Panc1 (cell line): ENCODE measurements at regions not wholly inside any gene's neighbourhood (a gene's known extent, or its start where the extent isn't known, plus 50 kb on each side); places are given as distances from the start of the nearest gene placed in this dataset.

Experiments
- ATAC-seq: fragments of 200-7000 bp; cut with Tn5 transposase; 2 replicates; pipeline ENCODE4 v1.9.1; 2020; ENCODE audit warnings: mild to moderate bottlenecking, moderate library complexity
- BruUV-seq: library from RNA; stranded (reverse); fragments of 400-500 nt; replicated peaks from 2 replicates; lab custom pipeline; 2021; lab: Mats Ljungman, UMichigan
- CTCF ChIA-PET: fragments of 300-600 bp; sonication (Branson Sonifier 250); formaldehyde crosslinking; loops from one replicate; lab custom pipeline; 2022; ENCODE audit warnings: antibody characterized with exemption; lab: Charles Lee
- POLR2A ChIA-PET: fragments of 300-600 bp; sonication (Branson Sonifier 250); formaldehyde crosslinking; loops from one replicate; lab custom pipeline; 2022; ENCODE audit warnings: antibody characterized with exemption; lab: Charles Lee
- DNase-seq: peaks from one replicate; pipeline ENCODE4 v3.0.0-alpha.2; 2010; ENCODE audit warnings: low read depth, low spot score
- H3K27ac ChIP-seq: 2 replicates; pipeline ENCODE4 v1.5.1; 2011; ENCODE audit warnings: mild to moderate bottlenecking, low read length, inconsistent platforms
- H3K27me3 ChIP-seq: fragments of 200-500 bp; sonication (Bioruptor generic); 2 replicates; pipeline ENCODE4 v1.6.0; 2014; ENCODE audit warnings: low read length, inconsistent platforms; ENCODE audit not compliant: control insufficient read depth, insufficient read depth
- H3K36me3 ChIP-seq: fragments of 200-500 bp; sonication (Bioruptor generic); 2 replicates; pipeline ENCODE4 v1.5.1; 2014; ENCODE audit warnings: inconsistent platforms, mild to moderate bottlenecking, low read length, moderate library complexity; ENCODE audit not compliant: control insufficient read depth, insufficient read depth
- H3K4me1 ChIP-seq: 2 replicates; pipeline ENCODE4 v1.5.1; 2011; ENCODE audit warnings: inconsistent platforms, mild to moderate bottlenecking, low read length, moderate library complexity; ENCODE audit not compliant: control insufficient read depth, insufficient read depth
- H3K4me3 ChIP-seq, 2 experiments: 2 replicates each; pipeline ENCODE4 v1.5.1; 2011 to 2012; ENCODE audit warnings: low read depth in 2 of 2, low read length in 2 of 2, mild to moderate bottlenecking in 2 of 2, inconsistent platforms in 1 of 2, moderate library complexity in 1 of 2
- H3K9me3 ChIP-seq: fragments of 200-500 bp; sonication (Bioruptor generic); 2 replicates; pipeline ENCODE4 v1.5.1; 2014; ENCODE audit warnings: low read depth, mild to moderate bottlenecking, inconsistent platforms, low read length, moderate library complexity; ENCODE audit not compliant: control insufficient read depth, insufficient read depth
- POLR2AphosphoS5 ChIP-seq: IDR thresholded peaks from 2 replicates; pipeline ENCODE4 v1.6.1; 2012; ENCODE audit warnings: mild to moderate bottlenecking, low read depth, low read length, moderate library complexity
- SIN3A ChIP-seq: IDR thresholded peaks from 2 replicates; pipeline ENCODE4 v1.6.1; 2012; ENCODE audit warnings: low read depth, mild to moderate bottlenecking, low read length, moderate library complexity, borderline replicate concordance; ENCODE audit not compliant: insufficient read depth
- TCF7L2 ChIP-seq: IDR thresholded peaks from 2 replicates; pipeline ENCODE4 v1.6.1; 2011; ENCODE audit warnings: mild to moderate bottlenecking, low read depth, low read length, inconsistent platforms
- in situ Hi-C: cut with HindIII; loops from 2 replicates; pipeline ENCODE4 v1.10.0; 2016; ENCODE audit warnings: low sequenced_read_pairs, low pct_unique_long_range_greater_than_20kb
- intact Hi-C: fragments of 100-400 bp; cut with micrococcal nuclease; formaldehyde crosslinking; loops from one replicate; pipeline ENCODE4 v1.10.0; 2022; ENCODE audit not compliant: unreplicated experiment
- TF ChIP-seq, protein P1 (sequence below), 2 experiments: IDR thresholded peaks; 2 replicates each; pipeline ENCODE4 v1.6.1; 2011 to 2012; ENCODE audit warnings: low read depth in 2 of 2, control low read depth in 1 of 2, low read length in 1 of 2, mild to moderate bottlenecking in 1 of 2, moderate library complexity in 1 of 2; ENCODE audit not compliant: insufficient read depth in 1 of 2
- TF ChIP-seq, protein P2 (sequence below): fragments of 450-650 bp; IDR thresholded peaks from 2 replicates; pipeline ENCODE4 v1.5.1; 2017; ENCODE audit warnings: mild to moderate bottlenecking

DNA sequence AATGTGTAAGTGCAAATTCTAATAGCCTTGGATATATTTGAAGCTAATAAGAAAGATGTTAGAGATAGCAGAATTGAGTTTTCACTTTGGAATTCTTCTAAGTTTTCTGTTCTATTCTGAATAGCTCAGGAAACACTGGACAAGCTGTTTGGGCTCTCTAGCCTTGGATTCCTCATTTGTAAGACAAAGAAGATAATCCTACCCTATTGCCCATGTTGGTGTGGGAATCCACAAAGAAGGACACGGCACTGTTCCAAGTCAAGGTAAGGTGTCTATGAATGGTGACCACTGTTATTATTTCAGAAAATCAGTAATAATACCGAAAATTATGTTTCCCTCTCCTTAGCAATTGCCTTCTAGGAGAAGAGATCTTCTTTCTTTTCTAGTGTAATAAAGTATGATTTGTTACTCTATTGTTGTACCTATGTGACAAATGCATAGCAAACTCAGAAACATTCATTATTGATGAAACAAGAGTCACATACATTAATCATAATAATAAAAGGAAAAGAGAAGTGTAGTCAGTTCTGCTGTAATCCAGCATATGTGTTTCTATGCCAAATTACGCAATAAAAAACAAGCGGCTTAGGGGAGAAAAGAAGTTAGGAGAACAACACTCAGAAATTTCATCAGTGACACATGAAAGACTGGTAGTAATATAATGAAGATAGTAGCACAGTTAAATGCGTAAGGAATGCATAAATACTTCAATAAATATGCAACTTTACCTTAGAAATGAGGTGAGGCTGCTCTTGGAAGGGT is 1012.3 kb upstream of the PHF14 start:
- Histone ChIP-seq H3K9me3 (no peaks in the 10 kb centered on the region), H3K27ac (no peak overlapping the region), H3K4me3 (no peak overlapping the region), H3K36me3 (no peaks in the 10 kb centered on the region), H3K4me1 (no peaks in the 10 kb centered on the region), H3K27me3 (no peaks in the 10 kb centered on the region)
- in situ Hi-C loops: no loop called here
- DNase-seq (no peak), ATAC-seq (no peak)
- ChIA-PET CTCF (no interaction called here), POLR2A (no interaction called here)
- intact Hi-C loops: no loop called here
- BruUV-seq: no TSS peak
- TF ChIP-seq TCF7L2: no peak

DNA sequence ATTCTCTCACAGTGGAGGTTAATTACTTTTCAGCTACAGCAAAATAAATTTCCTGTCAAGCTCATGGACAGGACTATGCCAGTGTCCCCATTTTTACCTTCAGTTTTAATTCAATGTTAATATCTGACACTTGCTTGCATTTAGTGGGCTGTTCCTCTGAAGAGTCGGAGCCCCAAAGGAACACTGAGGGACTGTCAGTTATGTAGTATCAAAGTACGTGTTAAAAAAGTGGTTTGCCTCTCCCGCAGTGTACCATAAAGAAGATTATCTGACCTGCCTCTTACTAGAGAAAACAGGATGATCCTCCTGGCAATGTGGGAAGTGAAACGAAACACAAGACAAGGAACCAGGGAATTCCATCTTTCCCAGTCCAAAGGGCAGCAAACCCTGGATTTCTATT is 1010.9 kb upstream of the PHF14 start:
- DNase-seq (no peak), ATAC-seq (no peak)
- CTCF ChIA-PET: no interaction called here
- BruUV-seq: no TSS peak
- no peak overlapping the region for H3K4me3 ChIP-seq
- H3K9me3 ChIP-seq: no peaks in the 10 kb centered on the region
- in situ Hi-C loops (no loop called here), intact Hi-C loops (no loop called here)
- POLR2A ChIA-PET: no interaction called here
- H3K4me1 ChIP-seq: no peaks in the 10 kb centered on the region
- TF ChIP-seq SIN3A (no peak), TCF7L2 (no peak)
- H3K36me3 ChIP-seq: no peaks in the 10 kb centered on the region
- H3K27me3 ChIP-seq: no peaks in the 10 kb centered on the region
- H3K27ac ChIP-seq: no peak overlapping the region

DNA sequence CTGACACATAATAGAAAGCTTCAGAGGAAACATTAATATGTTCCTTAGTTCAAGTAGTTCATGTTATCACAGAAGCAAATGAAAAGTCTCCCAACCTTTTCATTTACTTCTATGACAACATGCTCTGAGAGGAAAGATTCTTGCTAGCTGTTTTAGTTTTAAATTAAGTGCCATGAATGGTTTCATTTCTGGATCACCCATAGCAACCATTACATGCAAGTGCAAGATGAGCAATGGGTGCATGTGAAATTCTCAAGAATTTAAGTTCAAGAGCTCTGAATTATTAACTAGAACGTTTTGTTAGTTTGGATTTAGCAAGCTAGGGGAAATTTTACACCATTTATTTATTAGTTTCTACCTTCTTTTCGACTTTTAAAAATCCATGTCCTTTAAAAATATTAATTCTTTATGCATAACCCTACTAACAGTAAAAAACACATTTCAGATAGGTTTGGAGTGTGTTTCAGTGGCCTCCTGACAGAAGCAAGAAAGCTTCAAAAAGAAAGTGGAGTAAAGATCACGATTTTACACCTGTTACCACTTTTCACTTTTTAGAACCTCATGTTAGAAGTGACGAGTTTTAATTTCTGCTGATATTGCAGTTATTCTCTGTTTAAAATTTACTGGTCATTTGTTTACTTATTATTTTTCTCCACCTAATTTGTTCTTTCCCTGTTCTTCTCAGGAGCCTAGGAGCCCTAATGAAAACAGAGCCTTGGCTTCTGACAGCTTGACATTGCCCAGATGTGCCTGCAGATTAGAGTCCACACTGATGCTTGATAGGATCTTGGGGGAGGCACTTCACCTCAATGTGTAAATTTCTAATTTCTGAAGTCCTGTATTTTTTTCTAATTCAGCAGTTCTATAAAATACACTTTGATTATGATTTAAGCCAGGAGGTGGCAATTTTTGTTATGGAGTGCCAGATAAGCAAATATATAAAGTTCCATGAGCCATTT is 995.3 kb upstream of the PHF14 start:
- BruUV-seq: no TSS peak
- ChIA-PET POLR2A (no interaction called here), CTCF (no interaction called here)
- Histone ChIP-seq H3K4me3 (no peak overlapping the region), H3K9me3 (0 out of 2 replicates have a peak, but pooled peaks cover 4% of the 10 kb centered on the region), H3K4me1 (no peaks in the 10 kb centered on the region), H3K27me3 (no peaks in the 10 kb centered on the region), H3K27ac (no peak overlapping the region), H3K36me3 (no peaks in the 10 kb centered on the region)
- intact Hi-C loops (no loop called here), in situ Hi-C loops (no loop called here)
- TF ChIP-seq, protein P1, sequence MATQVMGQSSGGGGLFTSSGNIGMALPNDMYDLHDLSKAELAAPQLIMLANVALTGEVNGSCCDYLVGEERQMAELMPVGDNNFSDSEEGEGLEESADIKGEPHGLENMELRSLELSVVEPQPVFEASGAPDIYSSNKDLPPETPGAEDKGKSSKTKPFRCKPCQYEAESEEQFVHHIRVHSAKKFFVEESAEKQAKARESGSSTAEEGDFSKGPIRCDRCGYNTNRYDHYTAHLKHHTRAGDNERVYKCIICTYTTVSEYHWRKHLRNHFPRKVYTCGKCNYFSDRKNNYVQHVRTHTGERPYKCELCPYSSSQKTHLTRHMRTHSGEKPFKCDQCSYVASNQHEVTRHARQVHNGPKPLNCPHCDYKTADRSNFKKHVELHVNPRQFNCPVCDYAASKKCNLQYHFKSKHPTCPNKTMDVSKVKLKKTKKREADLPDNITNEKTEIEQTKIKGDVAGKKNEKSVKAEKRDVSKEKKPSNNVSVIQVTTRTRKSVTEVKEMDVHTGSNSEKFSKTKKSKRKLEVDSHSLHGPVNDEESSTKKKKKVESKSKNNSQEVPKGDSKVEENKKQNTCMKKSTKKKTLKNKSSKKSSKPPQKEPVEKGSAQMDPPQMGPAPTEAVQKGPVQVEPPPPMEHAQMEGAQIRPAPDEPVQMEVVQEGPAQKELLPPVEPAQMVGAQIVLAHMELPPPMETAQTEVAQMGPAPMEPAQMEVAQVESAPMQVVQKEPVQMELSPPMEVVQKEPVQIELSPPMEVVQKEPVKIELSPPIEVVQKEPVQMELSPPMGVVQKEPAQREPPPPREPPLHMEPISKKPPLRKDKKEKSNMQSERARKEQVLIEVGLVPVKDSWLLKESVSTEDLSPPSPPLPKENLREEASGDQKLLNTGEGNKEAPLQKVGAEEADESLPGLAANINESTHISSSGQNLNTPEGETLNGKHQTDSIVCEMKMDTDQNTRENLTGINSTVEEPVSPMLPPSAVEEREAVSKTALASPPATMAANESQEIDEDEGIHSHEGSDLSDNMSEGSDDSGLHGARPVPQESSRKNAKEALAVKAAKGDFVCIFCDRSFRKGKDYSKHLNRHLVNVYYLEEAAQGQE (IDR thresholded peaks at IDR 0.05; ENCODE audit: insufficient read depth in 1 of 2, low read depth in 2 of 2, low read length in 1 of 2): no peak
- TF ChIP-seq, protein P2, sequence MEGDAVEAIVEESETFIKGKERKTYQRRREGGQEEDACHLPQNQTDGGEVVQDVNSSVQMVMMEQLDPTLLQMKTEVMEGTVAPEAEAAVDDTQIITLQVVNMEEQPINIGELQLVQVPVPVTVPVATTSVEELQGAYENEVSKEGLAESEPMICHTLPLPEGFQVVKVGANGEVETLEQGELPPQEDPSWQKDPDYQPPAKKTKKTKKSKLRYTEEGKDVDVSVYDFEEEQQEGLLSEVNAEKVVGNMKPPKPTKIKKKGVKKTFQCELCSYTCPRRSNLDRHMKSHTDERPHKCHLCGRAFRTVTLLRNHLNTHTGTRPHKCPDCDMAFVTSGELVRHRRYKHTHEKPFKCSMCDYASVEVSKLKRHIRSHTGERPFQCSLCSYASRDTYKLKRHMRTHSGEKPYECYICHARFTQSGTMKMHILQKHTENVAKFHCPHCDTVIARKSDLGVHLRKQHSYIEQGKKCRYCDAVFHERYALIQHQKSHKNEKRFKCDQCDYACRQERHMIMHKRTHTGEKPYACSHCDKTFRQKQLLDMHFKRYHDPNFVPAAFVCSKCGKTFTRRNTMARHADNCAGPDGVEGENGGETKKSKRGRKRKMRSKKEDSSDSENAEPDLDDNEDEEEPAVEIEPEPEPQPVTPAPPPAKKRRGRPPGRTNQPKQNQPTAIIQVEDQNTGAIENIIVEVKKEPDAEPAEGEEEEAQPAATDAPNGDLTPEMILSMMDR: no peak
- TF ChIP-seq SIN3A (no peak), POLR2AphosphoS5 (no peak), TCF7L2 (no peak)
- no peak for DNase-seq
- no peak for ATAC-seq
